ENCODE measurements at regions not wholly inside any gene's neighbourhood (a gene's known extent, or its start where the extent isn't known, plus 50 kb on each side); places are given as distances from the start of the nearest gene placed in this dataset.

DNA sequence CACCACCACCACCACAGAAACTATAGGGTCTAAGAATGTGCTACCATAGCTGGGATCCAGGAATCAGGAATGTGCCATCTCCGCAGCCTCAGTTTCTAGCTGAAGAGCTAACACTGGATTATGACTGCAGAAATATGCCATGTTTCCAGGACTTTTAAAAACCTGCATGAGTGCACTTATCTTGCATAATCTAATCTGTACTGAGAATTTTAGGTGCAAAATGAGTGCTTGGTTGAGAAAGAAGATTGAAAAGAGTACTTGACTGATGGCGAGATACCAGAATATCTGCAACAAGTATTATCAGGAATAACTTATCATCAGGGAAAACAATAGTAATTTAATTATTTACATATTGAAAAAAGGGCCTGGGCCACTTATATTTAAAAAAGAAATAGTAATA, 97.2 kb upstream of the FAM216B start:
- TF ChIP-seq, protein P1, sequence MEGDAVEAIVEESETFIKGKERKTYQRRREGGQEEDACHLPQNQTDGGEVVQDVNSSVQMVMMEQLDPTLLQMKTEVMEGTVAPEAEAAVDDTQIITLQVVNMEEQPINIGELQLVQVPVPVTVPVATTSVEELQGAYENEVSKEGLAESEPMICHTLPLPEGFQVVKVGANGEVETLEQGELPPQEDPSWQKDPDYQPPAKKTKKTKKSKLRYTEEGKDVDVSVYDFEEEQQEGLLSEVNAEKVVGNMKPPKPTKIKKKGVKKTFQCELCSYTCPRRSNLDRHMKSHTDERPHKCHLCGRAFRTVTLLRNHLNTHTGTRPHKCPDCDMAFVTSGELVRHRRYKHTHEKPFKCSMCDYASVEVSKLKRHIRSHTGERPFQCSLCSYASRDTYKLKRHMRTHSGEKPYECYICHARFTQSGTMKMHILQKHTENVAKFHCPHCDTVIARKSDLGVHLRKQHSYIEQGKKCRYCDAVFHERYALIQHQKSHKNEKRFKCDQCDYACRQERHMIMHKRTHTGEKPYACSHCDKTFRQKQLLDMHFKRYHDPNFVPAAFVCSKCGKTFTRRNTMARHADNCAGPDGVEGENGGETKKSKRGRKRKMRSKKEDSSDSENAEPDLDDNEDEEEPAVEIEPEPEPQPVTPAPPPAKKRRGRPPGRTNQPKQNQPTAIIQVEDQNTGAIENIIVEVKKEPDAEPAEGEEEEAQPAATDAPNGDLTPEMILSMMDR (IDR thresholded peaks at IDR 0.05; ENCODE audit: low read depth, low read length) = no peak
- no peak overlapping the region for H3K4me3 ChIP-seq (ENCODE audit: low read depth, low read length)

DNA sequence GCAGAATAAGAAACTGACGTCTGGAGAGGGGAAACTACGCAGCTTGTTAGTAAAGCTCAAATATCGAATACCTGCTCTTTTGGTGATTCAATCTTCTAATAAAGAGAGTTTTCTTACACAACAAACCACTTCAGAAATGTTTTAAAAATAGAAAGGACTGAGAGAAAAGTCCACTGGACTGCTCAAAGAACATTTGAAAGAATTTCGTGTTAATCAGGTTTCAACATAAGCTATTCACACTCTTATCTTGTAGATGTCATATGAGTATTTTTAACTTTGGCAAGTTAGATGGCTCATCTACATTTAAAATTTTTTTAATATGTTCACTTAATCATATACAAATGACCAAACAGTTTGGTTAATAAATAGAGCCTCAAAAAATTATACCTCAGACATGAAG, 95.6 kb upstream of the FAM216B start:
- H3K4me3 ChIP-seq (ENCODE audit: low read depth, low read length) = no peak overlapping the region
- TF ChIP-seq, protein P1 (IDR thresholded peaks at IDR 0.05; ENCODE audit: low read depth, low read length) = no peak

DNA sequence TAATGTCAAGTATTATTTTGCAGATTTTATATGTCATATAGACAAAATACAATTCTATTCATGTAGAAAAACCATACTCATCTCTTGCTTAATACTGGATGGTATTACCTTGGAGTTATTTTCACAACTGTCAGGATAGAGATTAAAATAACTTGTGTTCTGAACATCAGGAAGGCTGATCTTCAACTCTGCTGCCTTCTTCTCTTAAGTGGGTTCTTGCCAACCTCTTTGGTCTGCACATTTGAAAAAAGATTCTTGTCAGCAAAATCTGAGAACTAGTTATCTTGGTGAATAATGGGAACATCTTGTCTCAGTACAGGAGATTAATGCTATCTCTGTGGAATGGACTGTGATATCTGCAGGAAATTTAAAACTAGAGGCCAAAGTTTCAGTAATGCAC, 95.2 kb upstream of the FAM216B start:
- H3K4me3 ChIP-seq (ENCODE audit: low read depth, low read length) = no peak overlapping the region
- TF ChIP-seq, protein P1 (IDR thresholded peaks at IDR 0.05; ENCODE audit: low read depth, low read length) = no peak

DNA sequence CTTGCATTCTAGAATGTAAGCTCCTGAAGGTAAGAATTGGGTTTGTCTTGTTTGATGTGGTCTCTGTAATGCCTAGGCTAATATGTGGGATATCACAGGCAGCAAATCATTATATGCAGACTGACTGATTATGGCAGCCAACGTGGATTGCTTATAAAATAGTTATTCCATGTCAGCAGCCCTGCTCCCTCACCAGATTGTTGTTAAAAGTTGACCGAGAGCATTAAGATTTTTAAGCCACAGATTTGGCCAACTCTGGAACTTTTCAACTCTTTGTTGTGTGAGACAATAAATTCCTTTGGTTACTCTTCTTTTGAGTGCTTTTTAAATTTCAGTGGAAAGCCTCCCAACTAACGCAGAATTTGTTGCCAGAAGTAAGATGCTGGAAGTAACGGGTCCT, 92.6 kb upstream of the FAM216B start:
- TF ChIP-seq, protein P1 (IDR thresholded peaks at IDR 0.05; ENCODE audit: low read depth, low read length) = no peak
- no peak overlapping the region for H3K4me3 ChIP-seq (ENCODE audit: low read depth, low read length)

DNA sequence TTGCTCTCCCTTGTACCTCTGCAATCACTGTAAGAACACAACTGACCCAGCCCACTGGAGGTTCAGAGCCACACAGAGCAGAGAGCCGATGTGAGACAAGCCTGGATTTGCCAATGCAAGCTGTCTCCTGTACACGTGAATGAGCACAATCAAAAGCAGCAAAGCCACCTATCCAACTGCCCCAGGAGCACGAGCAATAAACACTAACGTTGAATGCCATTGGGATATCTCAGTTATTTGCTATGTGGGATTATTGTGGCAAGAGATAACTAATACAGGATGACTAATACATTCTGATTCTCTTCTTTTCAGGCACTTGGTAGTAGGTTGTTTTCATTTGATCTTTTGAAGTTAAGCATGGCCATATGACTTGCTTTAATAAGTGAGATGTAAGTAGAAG, 85.2 kb upstream of the FAM216B start:
- TF ChIP-seq, protein P1 (IDR thresholded peaks at IDR 0.05; ENCODE audit: low read depth, low read length) = no peak
- no peak overlapping the region for H3K4me3 ChIP-seq (ENCODE audit: low read depth, low read length)

DNA sequence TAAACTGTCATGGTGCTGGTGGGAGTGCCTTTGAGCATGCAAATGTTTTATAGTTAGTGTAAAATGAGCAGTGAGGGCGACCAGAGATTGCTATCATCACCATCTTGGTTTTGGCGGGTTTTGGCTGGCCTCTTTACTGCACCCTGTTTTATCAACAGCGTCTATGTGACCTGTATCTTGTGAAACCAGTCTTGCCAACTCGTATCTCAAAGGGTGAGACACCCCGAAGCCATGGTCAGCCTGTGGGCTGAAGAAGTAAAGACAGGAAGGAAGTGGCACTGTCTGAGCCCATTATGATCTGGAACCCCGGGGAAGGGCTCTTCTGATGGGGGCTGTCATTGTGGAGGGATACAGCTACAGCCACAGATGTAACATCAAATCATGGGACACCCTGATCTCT, 81.5 kb upstream of the FAM216B start:
- no peak overlapping the region for H3K4me3 ChIP-seq (ENCODE audit: low read depth, low read length)
- TF ChIP-seq, protein P1 (IDR thresholded peaks at IDR 0.05; ENCODE audit: low read depth, low read length) = no peak

DNA sequence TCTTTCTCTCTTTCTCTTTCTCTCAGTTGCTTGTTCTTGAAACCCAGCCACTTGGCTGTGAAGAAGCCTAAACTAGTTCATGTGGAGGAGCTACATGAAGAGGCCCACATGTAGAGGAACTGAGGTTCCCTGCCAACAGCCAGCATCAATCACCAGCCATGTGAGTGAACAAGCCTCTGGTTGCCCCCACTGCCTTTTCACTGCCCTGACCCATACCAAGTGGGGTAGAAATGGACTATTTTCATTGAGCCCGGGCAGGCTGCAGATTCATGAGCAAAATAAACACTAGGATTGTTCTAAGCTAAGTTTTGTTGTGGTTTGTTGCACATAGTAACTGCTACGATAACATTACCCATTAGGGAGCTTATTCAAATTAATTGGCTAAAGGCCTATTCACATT, 78.7 kb upstream of the FAM216B start:
- no peak overlapping the region for H3K4me3 ChIP-seq (ENCODE audit: low read depth, low read length)
- TF ChIP-seq, protein P1 (IDR thresholded peaks at IDR 0.05; ENCODE audit: low read depth, low read length) = no peak
